GM11168 (cell line): ENCODE measurements at regions not wholly inside any gene's neighbourhood (a gene's known extent, or its start where the extent isn't known, plus 50 kb on each side); places are given as distances from the start of the nearest gene placed in this dataset.
"Not testable (repeated sequence)": the region's sequence is repeated elsewhere in the genome, so short reads cannot be mapped to it uniquely, and the experiment has no call there.

Experiments used
- in situ Hi-C: fragments of 300-500 bp; cut with MboI; formaldehyde crosslinking; loops from one replicate; pipeline ENCODE4 v1.12.0; 2022; ENCODE audit warnings: low sequenced_read_pairs; ENCODE audit not compliant: unreplicated experiment

DNA sequence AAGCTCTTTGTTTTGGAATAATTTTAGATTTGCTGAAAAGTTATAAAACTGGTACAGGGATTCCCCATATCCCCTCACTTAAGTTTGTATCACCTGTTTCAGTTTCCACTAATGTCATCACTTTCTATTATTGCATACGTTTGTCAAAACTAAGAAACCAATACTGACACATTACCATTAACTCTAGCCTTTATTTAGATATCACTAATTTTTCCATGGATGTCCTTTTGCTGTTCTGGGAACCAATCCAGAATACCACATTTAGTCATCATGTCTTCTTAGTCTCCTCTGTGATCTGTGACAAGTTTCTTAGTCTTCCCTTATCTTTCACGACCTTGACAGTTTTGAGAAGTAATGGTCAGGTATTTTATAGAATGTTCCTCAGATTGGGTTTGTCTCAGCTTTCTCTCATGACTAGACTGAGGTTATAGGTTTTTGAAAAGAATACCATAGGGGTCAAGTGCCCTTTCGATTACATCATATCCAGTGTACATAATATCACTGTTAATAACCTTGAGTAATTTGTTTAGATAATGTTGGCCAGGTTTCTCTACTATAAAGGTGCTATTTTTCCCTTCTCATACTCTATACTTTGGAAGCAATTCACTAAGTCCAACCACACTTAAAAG lies 51.9 kb upstream of the NMUR2 start:
- in situ Hi-C loops, result no loop called here

DNA sequence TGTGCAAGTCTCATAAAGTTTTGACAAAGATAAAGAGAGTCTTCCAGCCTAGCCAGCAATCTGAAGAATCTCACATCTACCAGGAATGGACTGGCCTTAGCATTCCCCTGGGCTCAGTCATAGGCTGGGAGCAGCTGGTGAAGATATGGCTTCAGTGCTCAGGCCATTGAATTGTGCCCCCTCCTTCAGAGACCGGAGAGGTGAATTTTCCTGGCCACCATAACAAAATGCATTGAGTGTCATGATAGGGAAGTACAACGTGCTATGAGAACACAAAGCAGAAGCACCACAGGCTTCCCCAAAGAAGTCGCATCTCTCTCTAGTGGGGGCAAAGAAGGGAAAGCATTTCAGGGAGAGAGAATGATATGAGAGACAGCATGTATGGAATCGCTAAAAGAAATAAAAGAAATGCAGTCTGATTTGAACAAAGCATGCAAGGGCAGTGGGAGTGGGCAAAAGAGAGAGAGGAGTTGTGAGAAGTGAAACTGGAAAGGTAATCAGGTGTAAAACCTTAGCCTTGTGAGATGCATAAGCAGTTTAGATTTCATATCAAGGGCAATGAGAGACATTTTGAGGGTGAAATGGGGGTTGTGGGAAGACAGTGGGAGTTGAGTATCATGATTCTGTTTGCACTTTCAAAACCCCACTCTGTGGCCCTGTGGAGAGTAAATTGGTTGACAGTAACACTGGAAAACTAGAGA lies 57.1 kb upstream of the NMUR2 start:
- in situ Hi-C loops, result no loop called here

DNA sequence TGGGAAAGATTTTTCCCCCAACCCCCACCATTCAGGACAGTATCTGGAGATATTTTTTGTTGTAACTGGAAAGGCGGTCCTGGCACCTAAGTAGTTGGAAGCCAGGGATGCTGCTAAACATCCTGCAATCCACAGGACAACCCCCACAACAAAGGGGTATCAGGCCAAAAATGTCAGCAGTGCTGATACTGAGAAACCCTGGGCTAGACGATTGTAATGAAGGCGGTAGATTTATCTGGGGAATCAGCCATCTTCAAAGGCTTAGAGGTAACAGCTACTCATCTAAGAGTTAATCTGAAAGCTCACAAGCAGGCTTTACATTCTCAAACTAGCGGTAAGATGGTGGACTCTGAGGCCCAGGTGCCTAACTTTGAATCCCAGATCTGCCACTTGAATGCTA lies 59.0 kb upstream of the NMUR2 start:
- in situ Hi-C loops, result no loop called here

DNA sequence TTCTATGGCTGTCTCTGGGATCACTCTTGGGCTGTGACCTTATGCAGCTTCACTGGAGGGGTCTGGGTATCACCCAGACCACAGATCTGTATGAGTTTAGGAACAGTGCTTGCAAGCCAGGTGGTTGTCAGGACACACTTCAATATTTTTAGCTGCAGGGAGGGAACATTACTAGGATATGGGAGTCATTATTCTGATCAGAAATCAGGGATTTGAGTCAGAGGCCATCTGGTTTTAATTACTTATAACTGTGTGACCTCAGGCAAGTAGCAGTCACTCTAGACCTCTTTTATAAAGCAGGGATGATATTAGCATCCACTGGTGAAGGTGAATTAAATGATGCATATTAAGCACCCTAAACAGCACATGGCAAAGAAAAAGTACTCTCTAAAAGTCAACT lies 60.1 kb upstream of the NMUR2 start:
- in situ Hi-C loops, result no loop called here

DNA sequence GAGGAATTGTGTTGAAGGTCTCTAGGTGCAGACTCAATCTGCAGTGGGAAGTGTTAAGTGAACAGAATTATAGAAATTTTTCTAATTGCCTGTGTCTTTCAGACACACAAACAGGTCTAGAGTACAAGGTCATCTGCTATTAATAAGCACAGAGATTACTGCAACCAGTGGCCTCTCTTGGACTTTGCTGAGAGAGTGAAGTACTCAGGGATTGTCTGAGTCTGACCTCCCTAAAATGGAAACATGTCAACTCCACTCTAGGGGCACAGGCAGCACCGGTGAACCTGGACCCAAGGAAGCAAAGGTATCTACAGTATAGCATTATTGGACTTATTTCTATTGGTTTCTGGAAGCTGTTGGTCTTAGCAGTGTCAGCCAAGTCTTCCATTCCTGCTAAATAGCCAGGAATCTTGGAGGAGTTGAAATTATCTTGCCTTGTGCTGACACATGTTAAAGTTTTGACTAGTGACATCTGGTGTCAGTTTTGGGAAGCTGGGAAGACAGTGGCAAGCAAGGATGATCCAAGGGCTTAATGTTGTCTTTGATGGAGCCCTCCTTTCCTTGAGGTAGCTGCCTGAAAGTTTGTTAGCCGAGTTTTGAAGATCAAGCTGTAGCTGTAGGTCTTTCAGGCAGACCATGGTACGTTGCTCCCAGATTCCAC lies 61.1 kb upstream of the NMUR2 start:
- in situ Hi-C loops, result no loop called here

DNA sequence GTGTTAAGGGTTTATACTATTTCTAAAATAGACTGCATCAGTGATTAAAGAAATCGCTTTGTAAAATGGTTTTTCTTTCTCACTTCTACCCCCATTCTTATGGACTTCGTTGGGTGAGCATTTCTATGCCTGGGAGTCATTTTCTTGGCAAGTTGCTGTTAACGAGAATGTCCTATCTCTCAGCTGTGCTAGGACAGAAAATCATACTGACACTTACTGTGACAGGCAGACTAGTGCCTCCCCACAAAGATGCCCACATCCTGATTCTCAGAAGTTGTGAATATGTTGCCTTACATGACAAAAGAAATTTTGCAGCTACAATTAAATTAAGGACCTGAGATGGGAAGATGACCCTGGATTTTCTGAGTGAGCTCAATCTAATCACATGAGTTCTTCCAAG lies 65.1 kb upstream of the NMUR2 start:
- in situ Hi-C loops, result no loop called here

DNA sequence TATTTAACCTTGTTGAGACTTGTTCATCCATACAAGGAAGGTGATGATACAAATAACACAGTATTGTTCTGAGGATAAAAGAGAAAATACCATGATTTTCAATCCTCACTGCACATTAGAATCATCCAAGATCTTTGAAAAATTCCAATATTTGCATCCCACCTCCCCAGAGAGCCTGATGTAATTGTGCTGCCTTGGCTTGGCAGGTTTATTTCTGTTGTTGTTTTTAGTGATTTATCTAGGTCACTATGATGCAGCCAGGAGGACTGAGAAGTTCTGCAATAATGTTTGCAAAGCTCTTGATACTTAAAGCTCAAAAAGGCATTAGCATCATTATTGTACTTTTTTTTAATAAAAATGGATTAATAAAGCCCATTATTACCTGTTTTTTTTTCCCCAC lies 67.0 kb upstream of the NMUR2 start:
- in situ Hi-C loops, result no loop called here

DNA sequence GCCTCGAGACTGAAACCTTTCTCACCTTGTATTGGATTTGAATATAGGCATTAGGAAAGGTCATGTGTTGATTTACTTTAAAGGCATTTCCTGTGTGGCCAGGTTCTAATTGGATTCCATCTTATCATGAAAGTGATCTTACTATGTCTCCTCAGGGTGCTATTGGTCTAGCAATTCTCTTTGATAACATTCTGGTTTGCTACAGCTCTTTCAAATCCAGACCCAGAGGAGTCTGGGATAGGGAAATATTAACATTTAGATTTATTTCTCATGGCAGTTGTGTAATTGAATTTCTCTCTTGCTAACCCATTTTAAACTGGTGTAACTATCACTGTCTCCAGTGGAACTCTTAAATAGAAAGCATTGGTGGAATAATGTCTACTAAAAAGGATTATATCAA lies 69.9 kb upstream of the NMUR2 start:
- in situ Hi-C loops, result no loop called here

DNA sequence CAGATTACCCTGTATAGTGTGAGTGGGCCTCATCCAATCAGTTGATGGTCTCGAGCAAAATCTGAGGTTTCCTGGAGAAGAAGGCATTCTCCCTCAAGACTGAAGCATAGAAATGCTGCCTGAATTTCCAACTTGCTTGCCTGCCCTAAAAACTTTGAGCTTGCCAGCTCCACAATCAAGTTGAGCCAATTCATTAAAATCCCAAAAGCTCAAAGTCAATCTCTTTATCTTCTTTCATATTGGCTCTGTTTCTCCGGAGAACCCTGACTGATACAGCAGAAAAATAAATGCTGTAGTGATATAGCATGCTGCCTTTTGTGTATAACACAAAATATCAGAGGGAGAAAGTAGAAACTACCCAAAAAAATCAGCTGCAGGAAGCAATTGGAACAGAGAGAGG lies 72.5 kb upstream of the NMUR2 start:
- in situ Hi-C loops, result no loop called here

DNA sequence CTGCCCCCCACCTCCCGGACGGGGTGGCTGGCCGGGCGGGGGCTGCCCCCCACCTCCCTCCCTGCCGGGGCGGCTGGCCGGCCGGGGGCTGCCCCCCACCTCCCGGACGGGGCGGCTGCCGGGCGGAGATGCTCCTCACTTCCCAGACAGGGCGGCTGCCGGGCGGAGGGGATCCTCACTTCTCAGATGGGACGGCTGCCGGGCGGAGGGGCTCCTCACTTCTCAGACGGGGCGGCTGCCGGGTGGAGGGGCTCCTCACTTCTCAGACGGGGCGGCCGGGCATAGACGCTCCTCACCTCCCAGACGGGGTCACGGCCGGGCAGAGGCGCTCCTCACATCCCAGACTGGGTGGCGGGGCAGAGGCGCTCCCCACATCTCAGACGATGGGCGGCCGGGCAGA lies 74.8 kb upstream of the NMUR2 start:
- in situ Hi-C loops, result not testable (repeated sequence)

DNA sequence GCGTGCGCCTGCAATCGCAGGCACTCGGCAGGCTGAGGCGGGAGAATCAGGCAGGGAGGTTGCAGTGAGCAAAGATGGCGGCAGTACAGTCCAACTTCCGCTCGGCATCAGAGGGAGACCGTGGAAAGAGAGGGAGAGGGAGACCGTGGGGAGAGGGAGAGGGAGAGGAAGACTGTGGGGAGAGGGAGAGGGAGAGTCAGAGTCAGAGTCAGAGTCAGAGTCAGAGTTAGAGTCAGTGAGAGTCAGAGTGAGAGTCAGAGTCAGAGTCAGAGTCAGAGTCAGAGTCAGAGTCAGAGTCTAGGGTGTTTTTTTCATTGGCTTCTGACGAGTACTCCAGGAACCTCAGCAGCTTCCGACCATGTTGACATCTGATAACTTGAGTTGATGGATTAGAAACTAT lies 75.6 kb upstream of the NMUR2 start:
- in situ Hi-C loops, result not testable (repeated sequence)

DNA sequence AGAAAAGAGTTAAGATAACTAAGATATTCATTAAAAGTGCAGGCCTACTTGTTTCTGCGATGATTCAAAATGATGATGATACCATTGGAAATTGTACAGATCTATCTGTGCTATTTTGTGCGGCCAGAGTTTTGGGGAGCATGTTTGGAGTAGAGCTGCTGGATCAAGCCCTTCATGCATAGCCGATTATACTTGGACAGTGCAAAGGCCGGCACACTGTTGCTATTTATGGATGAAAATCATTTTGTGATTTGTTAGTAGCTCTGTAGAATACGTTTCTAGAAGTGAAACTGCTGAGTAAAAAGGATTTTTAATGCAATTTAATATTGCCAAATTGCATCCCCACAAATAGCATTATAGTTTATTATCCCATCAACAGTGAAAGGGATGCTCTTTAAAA lies 82.1 kb upstream of the NMUR2 start:
- in situ Hi-C loops, result no loop called here

DNA sequence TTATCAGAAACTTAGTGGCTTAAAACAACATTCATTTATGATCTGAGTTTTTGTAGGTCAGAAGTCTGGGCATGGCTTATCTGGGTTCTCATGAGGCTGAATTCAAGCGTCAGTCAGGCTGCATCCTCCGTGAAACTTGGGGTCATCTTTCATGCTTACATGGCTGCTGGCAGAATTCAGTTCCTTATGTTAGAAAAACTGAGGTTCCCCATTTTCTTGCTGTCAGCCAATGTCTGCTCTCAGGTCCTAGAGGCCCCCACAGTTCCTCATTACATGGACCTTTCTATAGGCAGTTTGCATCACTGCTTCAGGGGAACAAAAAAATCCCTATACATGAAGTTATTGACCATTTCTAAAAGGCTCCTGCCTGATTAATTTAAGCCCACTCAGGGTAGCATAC lies 83.8 kb upstream of the NMUR2 start:
- in situ Hi-C loops, result no loop called here

DNA sequence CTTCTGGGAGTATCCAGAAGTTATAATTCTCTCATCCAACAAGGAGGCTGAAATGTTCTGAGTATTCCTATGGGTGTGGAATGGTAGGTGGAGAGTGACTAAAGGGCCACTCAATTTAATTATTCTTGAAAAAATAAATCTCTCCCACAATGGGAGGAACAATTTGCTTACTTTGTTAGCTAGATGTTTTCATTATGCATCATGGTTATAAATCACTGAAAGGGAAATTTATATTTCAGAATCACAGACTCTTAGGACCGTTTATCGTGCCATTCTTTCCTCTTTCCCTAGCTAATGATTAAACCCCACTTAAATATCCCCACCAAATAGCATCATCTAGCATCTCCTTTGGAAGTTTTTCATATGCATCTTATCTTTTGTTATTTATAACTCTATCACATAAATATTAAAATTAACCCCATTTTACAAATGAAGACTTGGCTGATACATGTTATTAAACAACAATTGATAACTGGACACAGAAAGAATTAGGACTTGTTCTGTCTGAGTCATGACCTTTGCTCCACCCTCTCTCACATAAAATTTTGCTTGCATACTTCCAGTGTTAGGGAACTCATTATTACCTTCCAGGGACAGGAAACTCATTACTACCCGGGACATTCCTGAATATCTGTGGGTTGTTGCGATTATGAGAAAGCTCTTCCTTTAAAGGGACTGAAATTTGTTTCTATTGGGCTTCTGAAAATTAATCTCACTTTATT lies 94.9 kb upstream of the NMUR2 start:
- in situ Hi-C loops, result loop anchor here (25.0 kb wide), 1 partner anchor 363 kb away; no protein-coding TSS in a partner anchor

DNA sequence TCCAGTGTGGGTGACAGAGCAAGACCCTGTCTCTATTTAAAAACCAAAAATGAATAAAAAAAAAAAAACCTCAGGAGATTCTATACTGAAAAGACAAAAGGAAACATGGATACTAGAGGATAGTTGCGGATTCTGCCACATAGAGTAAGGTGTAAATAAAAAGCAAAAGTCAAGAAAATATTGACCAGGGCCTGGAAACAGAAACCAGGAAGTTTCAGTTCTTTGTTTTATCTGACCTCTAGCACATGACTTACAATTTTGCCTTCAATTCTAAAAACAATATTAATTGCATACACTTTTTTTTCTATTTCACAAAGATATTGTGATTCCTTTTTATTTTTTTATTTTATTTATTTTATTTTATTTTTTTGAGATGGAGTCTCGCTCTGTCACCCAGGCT lies 96.2 kb upstream of the NMUR2 start:
- in situ Hi-C loops, result loop anchor here (25.0 kb wide), 1 partner anchor 364 kb away; no protein-coding TSS in a partner anchor

DNA sequence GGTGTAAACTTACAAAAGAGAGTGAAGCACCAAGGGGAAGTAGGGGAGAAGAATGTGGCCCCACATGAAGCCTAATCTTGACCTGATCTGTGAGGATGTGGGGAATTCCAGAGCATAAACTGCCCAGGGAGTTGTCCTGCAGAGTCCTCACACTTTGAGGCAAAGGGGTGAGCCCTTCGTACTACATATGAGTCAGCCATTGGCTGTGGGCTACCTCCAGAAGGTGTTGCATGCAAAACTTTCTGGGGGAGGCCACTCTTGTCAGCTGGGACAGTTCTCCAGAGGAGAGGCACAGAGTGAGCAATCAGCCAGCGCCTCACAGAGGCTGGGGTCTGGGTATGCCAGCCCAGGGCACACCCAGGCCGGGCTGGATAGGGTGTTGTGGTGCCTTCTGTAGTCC lies 98.1 kb upstream of the NMUR2 start:
- in situ Hi-C loops, result loop anchor here (25.0 kb wide), 1 partner anchor 366 kb away; no protein-coding TSS in a partner anchor

DNA sequence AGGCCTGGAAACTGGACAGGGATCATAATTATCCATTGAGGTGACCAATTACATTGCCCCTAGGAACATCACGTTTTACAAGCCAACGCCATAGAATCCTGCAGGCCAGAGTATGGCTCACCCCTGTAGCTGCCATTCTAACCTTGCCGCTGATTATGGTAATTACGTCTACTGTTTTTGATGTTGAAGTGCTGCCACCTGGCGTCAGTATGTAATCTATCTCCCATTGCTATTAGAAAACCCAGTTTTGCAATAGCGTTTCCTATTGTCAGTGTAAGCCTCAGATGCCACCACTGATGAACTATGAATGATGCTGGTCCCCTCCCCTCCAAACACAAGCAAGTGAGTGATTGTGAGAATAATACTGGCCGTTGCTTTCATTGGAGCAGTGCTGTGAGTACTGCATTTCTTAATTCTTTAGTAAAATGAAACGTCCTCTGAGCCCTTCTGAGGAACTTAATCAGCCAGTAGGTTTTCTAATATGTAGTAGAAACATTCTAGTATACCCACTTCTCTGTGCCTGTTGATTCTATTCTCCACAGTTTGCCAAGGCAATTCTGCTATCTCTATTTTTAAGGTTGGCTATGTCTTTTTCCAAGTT lies 100.5 kb upstream of the NMUR2 start:
- in situ Hi-C loops, result loop anchor here (5.0 to 25.0 kb wide), 2 partner anchors 128 to 368 kb away; no protein-coding TSS in a partner anchor

DNA sequence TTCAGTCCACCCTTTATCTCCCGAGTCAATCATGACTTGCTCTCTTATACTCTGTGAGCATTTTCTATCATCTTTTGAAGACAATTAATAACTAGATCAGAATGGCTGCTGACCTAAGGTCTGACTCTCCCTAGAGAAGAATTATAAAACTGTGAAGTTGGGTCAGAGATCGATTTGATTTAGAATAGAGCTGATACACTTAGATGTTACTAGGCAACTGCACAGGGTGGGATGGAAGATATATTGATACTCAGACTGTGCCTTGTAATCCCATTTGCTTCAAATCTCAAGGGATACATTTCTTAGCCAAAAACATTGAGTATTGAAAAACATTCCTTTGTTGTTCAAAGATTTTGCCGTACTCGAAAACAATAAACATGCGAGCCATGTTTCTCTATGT lies 106.0 kb upstream of the NMUR2 start:
- in situ Hi-C loops, result loop anchor here (25.0 kb wide), 1 partner anchor 374 kb away; no protein-coding TSS in a partner anchor

DNA sequence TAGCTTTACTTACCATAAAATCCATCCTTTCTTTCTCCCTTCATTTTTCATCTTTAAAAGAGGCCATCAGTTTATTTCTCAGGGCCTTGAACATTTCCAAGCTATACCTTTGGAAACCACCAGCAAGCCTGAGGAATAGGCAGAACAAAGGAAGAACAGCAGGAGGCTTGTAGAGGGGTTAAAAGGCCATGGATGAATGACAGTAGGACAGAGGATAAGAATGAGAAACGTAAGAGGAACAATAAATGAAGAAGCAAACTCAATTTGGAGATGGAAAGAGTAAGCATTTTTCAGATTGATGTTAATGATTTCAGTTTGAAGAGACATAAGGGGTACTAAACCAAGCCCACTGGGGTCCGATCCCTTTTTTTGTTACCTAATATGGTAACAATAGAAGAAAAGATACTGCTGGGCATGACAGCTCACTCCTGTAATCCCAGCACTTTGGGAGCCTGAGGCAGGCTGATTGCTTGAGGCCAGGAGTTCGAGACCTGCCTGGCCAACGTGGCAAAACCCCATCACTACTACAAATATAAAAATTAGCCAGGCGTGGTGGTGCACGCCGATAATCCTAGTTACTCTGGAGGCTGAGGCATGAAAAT lies 106.6 kb upstream of the NMUR2 start:
- in situ Hi-C loops, result loop anchor here (25.0 kb wide), 1 partner anchor 374 kb away; no protein-coding TSS in a partner anchor
